GM21360 (cell line): ENCODE measurements at regions not wholly inside any gene's neighbourhood (a gene's known extent, or its start where the extent isn't known, plus 50 kb on each side); places are given as distances from the start of the nearest gene placed in this dataset.
A peak's percentile ranks its signal among the peaks of the same experiment; 100 is the strongest.
"Not testable (repeated sequence)": the region's sequence is repeated elsewhere in the genome, so short reads cannot be mapped to it uniquely, and the experiment has no call there.

Source experiments
- ATAC-seq: cut with Tn5 transposase; IDR thresholded peaks from one replicate; pipeline ENCODE4 v1.9.1; 2021; ENCODE audit warnings: mild to moderate bottlenecking, moderate library complexity; ENCODE audit not compliant: unreplicated experiment

GRCh38 chr1:192418552-192419285 lies 101.9 kb downstream of the RGS21 start:
- no peak for ATAC-seq

GRCh38 chr1:192430644-192431043 lies 113.9 kb downstream of the RGS21 start:
- no peak for ATAC-seq

DNA sequence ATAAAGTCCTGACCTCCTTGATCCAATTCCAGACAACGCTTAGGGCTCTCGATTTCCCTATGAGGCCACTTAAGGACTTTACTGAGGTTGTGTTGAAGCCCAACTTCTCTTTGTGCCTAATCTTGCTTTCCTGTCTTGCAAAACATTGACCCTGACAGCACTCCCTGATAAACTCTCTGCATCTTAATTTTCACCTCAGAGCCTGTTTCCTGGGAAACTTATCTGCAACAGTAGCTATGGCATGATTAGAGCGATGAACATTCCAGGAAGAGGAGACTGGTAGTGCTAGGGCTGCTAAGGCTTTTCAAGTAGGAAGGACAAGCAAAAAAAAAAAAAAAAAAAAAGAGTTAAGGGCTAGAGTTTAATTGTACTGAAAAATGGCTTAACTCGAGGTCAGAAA lies 118.9 kb downstream of the RGS21 start:
- no peak for ATAC-seq

- ATAC-seq, result no peak
These were observed 119.8 kb downstream of the RGS21 start for GRCh38 chr1:192436441-192437078.

GRCh38 chr1:192438737-192439136 lies 121.9 kb downstream of the RGS21 start:
- no peak for ATAC-seq

- no peak for ATAC-seq
These were observed 122.7 kb downstream of the RGS21 start for GRCh38 chr1:192439373-192440025.

- ATAC-seq, result no peak
These were observed 124.7 kb downstream of the RGS21 start for GRCh38 chr1:192441492-192441891.

DNA sequence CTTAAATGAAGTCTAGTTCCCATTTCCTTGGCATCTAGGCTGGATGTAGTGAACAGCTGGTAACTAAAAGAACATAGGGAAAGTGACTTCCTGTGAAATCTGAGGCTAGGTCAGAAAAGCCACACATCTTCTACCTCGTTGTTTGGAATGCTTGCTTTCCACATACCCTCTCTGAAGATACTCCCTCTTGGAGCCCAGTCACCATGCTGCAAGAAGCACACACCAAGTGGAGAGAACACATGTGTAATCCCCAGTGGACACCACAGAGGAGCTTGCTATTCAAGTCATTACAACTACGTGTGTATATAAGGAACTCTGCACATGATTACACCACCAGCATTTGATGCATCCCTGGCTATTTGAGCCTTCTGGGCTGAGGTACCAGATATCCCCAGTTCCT lies 125.9 kb downstream of the RGS21 start:
- ATAC-seq, result no peak

DNA sequence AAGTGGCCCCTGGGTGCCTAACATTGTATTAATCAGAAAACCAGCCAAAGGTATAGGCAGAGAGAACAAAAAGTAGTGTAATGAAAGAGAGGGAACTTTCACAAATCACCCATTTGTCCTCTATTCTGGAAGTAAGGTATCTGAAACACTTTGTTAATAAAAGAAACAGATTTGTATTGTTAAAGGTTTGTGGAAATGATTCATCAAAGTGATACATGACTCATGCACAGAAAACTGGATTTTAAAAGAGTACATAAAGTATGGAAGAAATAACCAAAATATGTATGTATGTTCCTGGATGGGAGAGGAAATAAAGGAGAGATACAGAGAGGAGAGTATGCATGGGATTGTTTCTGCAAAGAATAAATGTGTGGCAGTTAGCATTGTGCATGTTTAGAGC lies 126.8 kb downstream of the RGS21 start:
- no peak for ATAC-seq

DNA sequence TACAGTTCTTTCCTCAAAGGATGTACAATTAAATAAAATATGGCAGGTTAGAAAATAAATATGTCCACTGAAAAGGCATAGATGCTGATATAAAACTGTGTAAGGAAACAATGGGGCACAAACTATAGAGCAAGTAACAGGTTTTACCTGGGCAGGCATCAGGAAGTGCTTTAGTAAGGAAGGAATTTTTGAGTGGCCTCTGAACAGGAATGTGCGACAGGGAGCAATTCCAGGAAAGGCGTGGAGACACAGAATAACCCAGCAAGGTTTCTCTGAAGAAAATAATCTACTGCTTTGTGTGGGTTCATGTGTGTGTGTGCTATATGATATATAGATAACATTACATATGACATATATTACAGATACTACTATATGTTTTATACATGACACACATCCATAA lies 128.4 kb downstream of the RGS21 start:
- ATAC-seq, result no peak

DNA sequence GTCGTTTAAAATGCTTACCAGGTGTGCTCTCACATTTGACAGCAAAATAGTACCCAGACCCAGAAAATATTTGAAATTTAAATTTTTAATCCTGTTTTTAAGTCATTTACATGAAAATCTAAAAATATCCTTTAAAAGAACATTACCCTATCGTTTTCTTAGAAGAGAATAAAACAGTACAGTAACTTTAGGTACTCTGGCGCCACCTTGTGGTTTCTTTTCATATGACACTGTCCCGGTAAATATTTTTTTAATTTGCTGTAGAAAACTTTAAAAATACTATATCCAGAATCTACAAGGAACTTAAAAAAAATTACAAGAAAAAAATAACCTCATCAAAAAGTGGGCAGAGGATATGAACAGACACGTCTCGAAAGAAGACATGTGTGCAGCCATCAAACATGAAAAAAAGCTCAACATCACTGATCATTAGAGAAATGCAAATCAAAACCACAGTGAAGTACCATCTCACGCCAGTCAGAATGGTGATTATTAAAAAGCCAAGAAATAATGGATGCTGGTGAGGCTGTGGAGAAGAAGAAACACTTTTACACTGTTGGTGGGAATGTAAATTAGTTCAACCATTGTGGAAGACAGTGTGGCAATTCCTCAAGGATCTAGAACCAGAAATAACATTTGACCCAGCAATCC lies 129.2 kb downstream of the RGS21 start:
- peak; percentile 64 for ATAC-seq

DNA sequence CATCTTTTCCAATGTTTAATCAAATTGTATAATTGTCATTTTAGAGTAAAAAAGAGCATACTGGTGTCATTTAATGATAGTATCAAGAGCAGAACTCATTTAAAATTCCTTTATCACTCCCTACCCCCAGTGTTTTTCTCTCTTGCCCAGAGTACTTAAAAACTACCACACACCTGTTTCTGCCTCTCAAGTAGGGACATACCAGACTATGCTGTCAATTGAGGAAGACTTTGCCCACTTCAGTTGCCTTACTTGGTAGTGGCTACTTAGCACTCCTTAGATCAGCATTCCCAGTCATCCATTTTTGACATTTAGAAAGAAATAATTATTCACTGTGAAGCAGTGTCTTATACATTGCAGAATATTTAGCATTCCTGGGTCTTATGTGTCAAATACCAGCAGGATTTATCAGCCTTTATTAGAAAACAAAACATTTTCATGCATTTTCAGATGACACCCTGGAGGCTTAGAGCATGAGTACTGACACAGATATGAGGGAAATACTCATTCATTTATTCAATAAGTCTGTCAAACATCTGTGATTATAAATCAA lies 127.5 kb upstream of the RGS1 start:
- ATAC-seq, result no peak

DNA sequence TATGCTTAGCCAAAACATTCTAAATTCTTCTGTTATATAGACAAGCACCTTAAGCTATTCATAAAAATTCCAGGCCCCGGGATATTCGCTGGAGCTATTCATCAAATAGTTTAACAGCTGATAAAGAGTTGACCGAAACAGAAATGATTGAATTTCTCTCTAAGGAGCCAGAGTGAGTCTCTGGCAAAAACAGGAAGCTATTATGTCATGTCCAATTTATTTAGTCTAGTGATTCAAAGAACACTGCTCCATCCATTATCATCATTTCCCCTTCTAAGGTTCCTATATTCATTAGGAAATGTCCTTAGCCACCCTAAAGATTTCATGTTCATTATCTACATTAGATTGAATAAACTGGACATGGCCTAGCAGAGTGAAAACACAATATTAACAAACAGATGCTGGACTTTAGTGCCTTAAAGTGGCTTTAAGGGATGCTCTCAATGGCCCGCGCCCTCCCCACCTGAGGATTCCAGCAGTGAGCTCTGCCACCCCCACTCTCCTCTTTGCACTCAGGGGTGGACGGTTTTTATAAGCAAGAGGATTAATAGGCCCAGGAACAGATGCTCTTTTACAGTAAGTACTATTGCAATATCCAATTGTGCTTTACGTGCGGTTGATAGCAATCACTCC lies 122.1 kb upstream of the RGS1 start:
- no peak for ATAC-seq

DNA sequence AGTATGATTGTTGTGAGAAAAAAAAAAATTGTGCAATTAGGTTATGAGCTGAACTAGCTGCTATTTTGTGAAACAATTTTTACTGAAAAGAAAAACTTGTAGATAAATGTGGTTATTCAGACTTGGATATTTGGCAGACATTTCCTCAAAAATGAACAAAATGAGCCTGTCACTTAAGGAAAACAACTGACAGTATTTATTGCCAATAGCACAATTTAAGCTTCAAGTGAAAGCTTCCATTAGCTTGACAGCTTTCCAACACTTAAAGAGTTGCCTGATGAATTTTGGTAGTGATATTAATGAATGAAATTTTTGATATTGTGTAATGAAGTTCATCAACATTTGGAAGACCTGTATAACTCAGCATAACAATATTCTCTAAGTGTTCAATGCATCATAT lies 116.1 kb upstream of the RGS1 start:
- ATAC-seq, result no peak

- no peak for ATAC-seq
These were observed 113.9 kb upstream of the RGS1 start for GRCh38 chr1:192461684-192462083.

- no peak for ATAC-seq
These were observed 113.0 kb upstream of the RGS1 start for GRCh38 chr1:192462616-192463015.

GRCh38 chr1:192463661-192464060 lies 111.9 kb upstream of the RGS1 start:
- ATAC-seq, result no peak

GRCh38 chr1:192465221-192465620 lies 110.4 kb upstream of the RGS1 start:
- ATAC-seq, result not testable (repeated sequence)

GRCh38 chr1:192474080-192474683 lies 101.4 kb upstream of the RGS1 start:
- ATAC-seq, result no peak

- ATAC-seq, result no peak
These were observed 100.2 kb upstream of the RGS1 start for GRCh38 chr1:192475329-192475728.

GRCh38 chr1:192475970-192476369 lies 99.6 kb upstream of the RGS1 start:
- ATAC-seq, result no peak
